HCT116 (cell line): ENCODE measurements at regions not wholly inside any gene's neighbourhood (a gene's known extent, or its start where the extent isn't known, plus 50 kb on each side); places are given as distances from the start of the nearest gene placed in this dataset.

Source experiments
- ATAC-seq: fragments of 200-7000 bp; cut with Tn5 transposase; 2 replicates; pipeline ENCODE4 v1.9.1; 2020; ENCODE audit warnings: mild to moderate bottlenecking, moderate library complexity
- BruUV-seq: library from RNA; stranded (reverse); fragments of 400-500 nt; replicated peaks from 2 replicates; lab custom pipeline; 2021; lab: Mats Ljungman, UMichigan
- CTCF ChIA-PET: fragments of 300-600 bp; sonication (Branson Sonifier 250); formaldehyde crosslinking; loops from one replicate; lab custom pipeline; 2021; ENCODE audit warnings: antibody characterized with exemption; lab: Charles Lee
- POLR2A ChIA-PET: fragments of 300-600, 350-600 bp; sonication (Branson Sonifier 250); formaldehyde crosslinking; loops from one replicate; lab custom pipeline; 2021; ENCODE audit warnings: antibody characterized with exemption; lab: Charles Lee
- RAD21 ChIA-PET, 2 experiments: fragments of 300-600 bp; sonication (Branson Sonifier 250); formaldehyde crosslinking; loops; one replicate each; lab custom pipeline; 2023; ENCODE audit warnings: low total read pairs in 2 of 2; ENCODE audit not compliant: uncharacterized antibody in 2 of 2, unreplicated experiment in 2 of 2, low non-redundant PET in 1 of 2; lab: Charles Lee
- DNase-seq: peaks from one replicate; pipeline ENCODE4 v3.0.0-alpha.2; 2010; ENCODE audit warnings: low read depth, low spot score
- H2AFZ ChIP-seq: fragments of 200-600 bp; shearing (Covaris generic), sonication (generic); 2 replicates; pipeline ENCODE4 v1.6.1; 2017; ENCODE audit warnings: low read depth, mixed run types, mixed read lengths, antibody characterized with exemption, low read length; ENCODE audit not compliant: poor library complexity, severe bottlenecking
- H3K27ac ChIP-seq: 2 replicates; pipeline ENCODE4 v1.5.1; 2012; ENCODE audit warnings: low read depth, low read length
- H3K27me3 ChIP-seq: fragments of 200-600 bp; sonication (generic); 2 replicates; pipeline ENCODE4 v1.6.1; 2016; ENCODE audit warnings: mixed run types, low read length, mixed read lengths; ENCODE audit not compliant: insufficient read depth
- H3K36me3 ChIP-seq, 2 experiments: fragments of 200-500 bp in 1 of 2; fragments of 200-600 bp in 1 of 2; sonication (Bioruptor generic) in 1 of 2; sonication (generic) in 1 of 2; 2 replicates each; pipeline versions ENCODE4 v1.5.1 to v1.6.1; 2014 to 2016; ENCODE audit warnings: low read length in 2 of 2, inconsistent platforms in 1 of 2, mixed read lengths in 1 of 2, mixed run types in 1 of 2; ENCODE audit not compliant: insufficient read depth in 2 of 2, control insufficient read depth in 1 of 2
- H3K4me1 ChIP-seq, 2 experiments: fragments of 200-600 bp in 1 of 2; sonication (generic) in 1 of 2; 2 replicates each; pipeline versions ENCODE4 v1.5.1 to v1.6.1; 2012 to 2017; ENCODE audit warnings: low read length in 2 of 2, inconsistent platforms in 1 of 2, mild to moderate bottlenecking in 1 of 2, mixed read lengths in 1 of 2, mixed run types in 1 of 2, moderate library complexity in 1 of 2; ENCODE audit not compliant: insufficient read depth in 2 of 2, control insufficient read depth in 1 of 2
- H3K4me2 ChIP-seq: fragments of 200-600 bp; sonication (generic); 2 replicates; pipeline ENCODE4 v1.6.1; 2017; ENCODE audit warnings: mixed run types, low read length, mixed read lengths
- H3K4me3 ChIP-seq, 2 experiments: fragments of 200-600 bp in 1 of 2; sonication (generic) in 1 of 2; replicated peaks in 1 of 2; 2 replicates each; pipeline ENCODE4 v1.5.1; 2011 to 2016; ENCODE audit warnings: low read length in 2 of 2, control low read depth in 1 of 2, low read depth in 1 of 2, mild to moderate bottlenecking in 1 of 2, mixed read lengths in 1 of 2, mixed run types in 1 of 2
- H3K79me2 ChIP-seq: fragments of 200-600 bp; sonication (generic); 2 replicates; pipeline ENCODE4 v1.6.1; 2017; ENCODE audit warnings: mild to moderate bottlenecking, mixed run types, low read length, moderate library complexity, mixed read lengths; ENCODE audit not compliant: insufficient read depth
- H3K9ac ChIP-seq: fragments of 200-600 bp; sonication (generic); 2 replicates; pipeline ENCODE4 v1.6.1; 2016; ENCODE audit warnings: low read length, mixed read lengths
- H3K9me2 ChIP-seq: fragments of 200-600 bp; sonication (generic), shearing (Covaris generic); 2 replicates; pipeline ENCODE4 v1.6.1; 2017; ENCODE audit warnings: mixed run types, mild to moderate bottlenecking, moderate library complexity; ENCODE audit not compliant: insufficient read depth
- H3K9me3 ChIP-seq, 2 experiments: fragments of 200-500 bp in 1 of 2; fragments of 200-600 bp in 1 of 2; sonication (Bioruptor generic) in 1 of 2; sonication (generic) in 1 of 2; 2 replicates each; pipeline ENCODE4 v1.6.1; 2014 to 2017; ENCODE audit warnings: low read length in 2 of 2, mixed read lengths in 2 of 2, inconsistent platforms in 1 of 2, low read depth in 1 of 2, mild to moderate bottlenecking in 1 of 2, mixed run types in 1 of 2, moderate library complexity in 1 of 2; ENCODE audit not compliant: control insufficient read depth in 1 of 2, insufficient read depth in 1 of 2
- H4K20me1 ChIP-seq: fragments of 200-600 bp; sonication (generic), shearing (Covaris generic); 2 replicates; pipeline ENCODE4 v1.6.1; 2017; ENCODE audit warnings: mixed run types, mild to moderate bottlenecking, moderate library complexity; ENCODE audit not compliant: insufficient read depth
- ATF3 ChIP-seq: IDR thresholded peaks from 2 replicates; pipeline ENCODE4 v1.6.1; 2012
- CBX3 ChIP-seq: IDR thresholded peaks from 2 replicates; pipeline ENCODE4 v1.6.1; 2012; ENCODE audit warnings: low read depth
- CEBPB ChIP-seq: IDR thresholded peaks from 2 replicates; pipeline ENCODE4 v1.6.1; 2012; ENCODE audit warnings: low read depth
- EZH2 ChIP-seq: fragments of 200-600 bp; sonication (generic); IDR thresholded peaks from 2 replicates; pipeline ENCODE4 v1.6.1; 2017; ENCODE audit warnings: antibody characterized with exemption, mixed run types
- FOSL1 ChIP-seq: IDR thresholded peaks from 2 replicates; pipeline ENCODE4 v1.6.1; 2012; ENCODE audit warnings: low read depth
- JUND ChIP-seq: IDR thresholded peaks from 2 replicates; pipeline ENCODE4 v1.6.1; 2012
- POLR2AphosphoS5 ChIP-seq: IDR thresholded peaks from 2 replicates; pipeline ENCODE4 v1.6.1; 2011; ENCODE audit warnings: mild to moderate bottlenecking, low read depth, low read length, moderate library complexity
- SIN3A ChIP-seq: IDR thresholded peaks from 2 replicates; pipeline ENCODE4 v1.6.1; 2012; ENCODE audit warnings: low read depth
- SP1 ChIP-seq: IDR thresholded peaks from 2 replicates; pipeline ENCODE4 v1.6.1; 2012; ENCODE audit warnings: low read depth
- TCF7L2 ChIP-seq: IDR thresholded peaks from 2 replicates; pipeline ENCODE4 v1.7.0; 2011; ENCODE audit warnings: borderline replicate concordance, inconsistent platforms; ENCODE audit not compliant: insufficient read depth, insufficient read length; ENCODE audit errors: extremely low read depth
- YY1 ChIP-seq: IDR thresholded peaks from 2 replicates; pipeline ENCODE4 v1.6.1; 2011; ENCODE audit warnings: low read length, low read depth, moderate library complexity, mild to moderate bottlenecking; ENCODE audit not compliant: insufficient replicate concordance; ENCODE audit errors: extremely low read depth
- ZFX ChIP-seq: fragments of 450-650 bp; IDR thresholded peaks from 2 replicates; pipeline ENCODE4 v1.6.1; 2017
- ZNF274 ChIP-seq: fragments of 200-500 bp; sonication (Bioruptor generic); IDR thresholded peaks from 2 replicates; pipeline ENCODE4 v1.6.1; 2014; ENCODE audit warnings: mild to moderate bottlenecking, low read depth, low read length, inconsistent platforms
- intact Hi-C: fragments of 100-400 bp; cut with micrococcal nuclease; formaldehyde crosslinking; loops from 2 replicates; pipeline ENCODE4 v1.10.0; 2022
- TF ChIP-seq, protein P1 (sequence below): IDR thresholded peaks from 2 replicates; pipeline ENCODE4 v1.6.1; 2012; ENCODE audit warnings: low read depth
- TF ChIP-seq, protein P2 (sequence below), 3 experiments: fragments of 200-600 bp in 1 of 3; sonication (generic) in 1 of 3; IDR thresholded peaks in 2 of 3; conservative IDR thresholded peaks in 1 of 3; 2 replicates each; pipeline ENCODE4 v1.5.1; 2012 to 2017; ENCODE audit warnings: low read depth in 2 of 3, low read length in 2 of 3, antibody characterized with exemption in 1 of 3, borderline replicate concordance in 1 of 3, control low read depth in 1 of 3, mild to moderate bottlenecking in 1 of 3, mixed read lengths in 1 of 3, mixed run types in 1 of 3, moderate library complexity in 1 of 3; ENCODE audit not compliant: insufficient read depth in 1 of 3
- TF ChIP-seq, protein P3 (sequence below): IDR thresholded peaks from 2 replicates; pipeline ENCODE4 v1.6.1; 2012

DNA sequence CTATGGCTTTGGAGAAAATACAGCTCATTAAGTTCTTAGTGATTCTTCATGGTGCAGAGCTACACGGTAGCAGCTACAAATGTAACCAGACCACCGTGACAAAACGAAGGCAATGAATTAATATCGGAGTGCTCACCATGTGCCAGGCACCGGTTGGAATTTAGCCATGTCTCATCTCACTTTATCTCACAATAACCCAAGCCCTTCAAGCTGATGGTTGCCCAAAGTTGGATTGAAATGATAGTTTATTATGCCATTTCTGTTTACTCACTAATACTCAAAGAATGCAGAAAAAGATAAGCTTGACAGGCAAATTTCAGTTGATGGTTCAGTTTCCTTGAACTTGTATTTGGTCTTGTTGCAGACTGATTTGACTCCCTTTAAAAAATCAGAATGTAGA is 312.6 kb downstream of the SKIDA1 start:
- no peaks in the 10 kb centered on the region for H3K9me2 ChIP-seq
- BruUV-seq = no TSS peak
- no peaks in the 10 kb centered on the region for H3K36me3 ChIP-seq
- no peaks in the 10 kb centered on the region for H3K79me2 ChIP-seq
- TF ChIP-seq JUND (no peak), SIN3A (no peak), CBX3 (no peak), ZNF274 (no peak), ATF3 (no peak), TCF7L2 (no peak), FOSL1 (no peak)
- intact Hi-C loops = no loop called here
- no peak overlapping the region for H3K9ac ChIP-seq
- H4K20me1 ChIP-seq = no peaks in the 10 kb centered on the region
- RAD21 ChIA-PET = interaction anchor here in 1 of 2 experiments (0.6 kb wide), 1 partner anchor 18 kb away, joined by 3 read pairs; no protein-coding TSS in a partner anchor
- POLR2A ChIA-PET = no interaction called here
- CTCF ChIA-PET = no interaction called here
- H3K4me3 ChIP-seq = no peak overlapping the region
- ATAC-seq (no peak), DNase-seq (no peak)
- no peak overlapping the region for H2AFZ ChIP-seq
- no peak overlapping the region for H3K4me2 ChIP-seq
- H3K27me3 ChIP-seq = no peaks in the 10 kb centered on the region
- H3K27ac ChIP-seq = no peak overlapping the region
- H3K4me1 ChIP-seq = no peaks in the 10 kb centered on the region
- H3K9me3 ChIP-seq = 0 out of 4 replicates have a peak, but pooled peaks cover 0 to 3% of the 10 kb centered on the region in 2 experiments

DNA sequence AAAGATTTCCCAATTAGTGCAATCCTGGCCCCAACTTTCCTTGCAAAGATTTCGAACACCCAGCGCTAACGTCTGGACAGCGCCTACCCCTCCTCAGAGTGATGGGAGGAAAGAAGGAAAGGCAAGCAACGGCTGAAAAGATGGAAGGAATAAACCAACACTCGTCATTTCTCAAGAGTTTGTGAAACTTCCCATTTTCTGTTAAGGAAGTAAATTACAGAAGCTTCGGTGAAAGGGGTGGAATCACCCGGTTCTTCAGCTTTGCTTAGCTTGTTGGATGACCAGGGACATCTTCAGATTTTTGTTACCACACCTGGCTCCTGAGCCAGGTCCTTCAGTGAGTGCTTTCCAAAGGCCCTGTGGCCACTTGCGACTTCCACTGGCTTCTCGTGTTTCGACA is 313.1 kb downstream of the SKIDA1 start:
- Histone ChIP-seq H4K20me1 (no peaks in the 10 kb centered on the region), H3K79me2 (no peaks in the 10 kb centered on the region), H3K4me3 (no peak overlapping the region), H3K9ac (no peak overlapping the region), H3K4me2 (no peak overlapping the region), H3K27ac (no peak overlapping the region), H3K36me3 (no peaks in the 10 kb centered on the region), H2AFZ (no peak overlapping the region), H3K9me3 (0 out of 4 replicates have a peak, but pooled peaks cover 0 to 8% of the 10 kb centered on the region in 2 experiments), H3K27me3 (no peaks in the 10 kb centered on the region), H3K9me2 (no peaks in the 10 kb centered on the region), H3K4me1 (no peaks in the 10 kb centered on the region)
- ChIA-PET RAD21 (interaction anchor here in 1 of 2 experiments (0.6 kb wide), 1 partner anchor 18 kb away, joined by 3 read pairs; no protein-coding TSS in a partner anchor), CTCF (no interaction called here), POLR2A (no interaction called here)
- no TSS peak for BruUV-seq
- ATAC-seq (no peak), DNase-seq (no peak)
- intact Hi-C loops = no loop called here
- no peak for TF ChIP-seq FOSL1
- no peak for TF ChIP-seq ZFX
- no peak for TF ChIP-seq SP1
- TF ChIP-seq, protein P1, sequence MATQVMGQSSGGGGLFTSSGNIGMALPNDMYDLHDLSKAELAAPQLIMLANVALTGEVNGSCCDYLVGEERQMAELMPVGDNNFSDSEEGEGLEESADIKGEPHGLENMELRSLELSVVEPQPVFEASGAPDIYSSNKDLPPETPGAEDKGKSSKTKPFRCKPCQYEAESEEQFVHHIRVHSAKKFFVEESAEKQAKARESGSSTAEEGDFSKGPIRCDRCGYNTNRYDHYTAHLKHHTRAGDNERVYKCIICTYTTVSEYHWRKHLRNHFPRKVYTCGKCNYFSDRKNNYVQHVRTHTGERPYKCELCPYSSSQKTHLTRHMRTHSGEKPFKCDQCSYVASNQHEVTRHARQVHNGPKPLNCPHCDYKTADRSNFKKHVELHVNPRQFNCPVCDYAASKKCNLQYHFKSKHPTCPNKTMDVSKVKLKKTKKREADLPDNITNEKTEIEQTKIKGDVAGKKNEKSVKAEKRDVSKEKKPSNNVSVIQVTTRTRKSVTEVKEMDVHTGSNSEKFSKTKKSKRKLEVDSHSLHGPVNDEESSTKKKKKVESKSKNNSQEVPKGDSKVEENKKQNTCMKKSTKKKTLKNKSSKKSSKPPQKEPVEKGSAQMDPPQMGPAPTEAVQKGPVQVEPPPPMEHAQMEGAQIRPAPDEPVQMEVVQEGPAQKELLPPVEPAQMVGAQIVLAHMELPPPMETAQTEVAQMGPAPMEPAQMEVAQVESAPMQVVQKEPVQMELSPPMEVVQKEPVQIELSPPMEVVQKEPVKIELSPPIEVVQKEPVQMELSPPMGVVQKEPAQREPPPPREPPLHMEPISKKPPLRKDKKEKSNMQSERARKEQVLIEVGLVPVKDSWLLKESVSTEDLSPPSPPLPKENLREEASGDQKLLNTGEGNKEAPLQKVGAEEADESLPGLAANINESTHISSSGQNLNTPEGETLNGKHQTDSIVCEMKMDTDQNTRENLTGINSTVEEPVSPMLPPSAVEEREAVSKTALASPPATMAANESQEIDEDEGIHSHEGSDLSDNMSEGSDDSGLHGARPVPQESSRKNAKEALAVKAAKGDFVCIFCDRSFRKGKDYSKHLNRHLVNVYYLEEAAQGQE = no peak
- no peak for TF ChIP-seq SIN3A
- TF ChIP-seq, protein P2, sequence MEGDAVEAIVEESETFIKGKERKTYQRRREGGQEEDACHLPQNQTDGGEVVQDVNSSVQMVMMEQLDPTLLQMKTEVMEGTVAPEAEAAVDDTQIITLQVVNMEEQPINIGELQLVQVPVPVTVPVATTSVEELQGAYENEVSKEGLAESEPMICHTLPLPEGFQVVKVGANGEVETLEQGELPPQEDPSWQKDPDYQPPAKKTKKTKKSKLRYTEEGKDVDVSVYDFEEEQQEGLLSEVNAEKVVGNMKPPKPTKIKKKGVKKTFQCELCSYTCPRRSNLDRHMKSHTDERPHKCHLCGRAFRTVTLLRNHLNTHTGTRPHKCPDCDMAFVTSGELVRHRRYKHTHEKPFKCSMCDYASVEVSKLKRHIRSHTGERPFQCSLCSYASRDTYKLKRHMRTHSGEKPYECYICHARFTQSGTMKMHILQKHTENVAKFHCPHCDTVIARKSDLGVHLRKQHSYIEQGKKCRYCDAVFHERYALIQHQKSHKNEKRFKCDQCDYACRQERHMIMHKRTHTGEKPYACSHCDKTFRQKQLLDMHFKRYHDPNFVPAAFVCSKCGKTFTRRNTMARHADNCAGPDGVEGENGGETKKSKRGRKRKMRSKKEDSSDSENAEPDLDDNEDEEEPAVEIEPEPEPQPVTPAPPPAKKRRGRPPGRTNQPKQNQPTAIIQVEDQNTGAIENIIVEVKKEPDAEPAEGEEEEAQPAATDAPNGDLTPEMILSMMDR (IDR thresholded peaks at IDR 0.05 in 2 of 3, conservative IDR thresholded peaks at IDR 0.05 in 1 of 3; ENCODE audit: borderline replicate concordance in 1 of 3, insufficient read depth in 1 of 3, low read depth in 2 of 3, low read length in 2 of 3) = no peak
- TF ChIP-seq POLR2AphosphoS5 = no peak
- no peak for TF ChIP-seq ZNF274
- TF ChIP-seq YY1 = no peak
- no peak for TF ChIP-seq CEBPB
- no peak for TF ChIP-seq EZH2
- TF ChIP-seq, protein P3, sequence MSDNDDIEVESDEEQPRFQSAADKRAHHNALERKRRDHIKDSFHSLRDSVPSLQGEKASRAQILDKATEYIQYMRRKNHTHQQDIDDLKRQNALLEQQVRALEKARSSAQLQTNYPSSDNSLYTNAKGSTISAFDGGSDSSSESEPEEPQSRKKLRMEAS = no peak
